ENCODE measurements at regions not wholly inside any gene's neighbourhood (a gene's known extent, or its start where the extent isn't known, plus 50 kb on each side); places are given as distances from the start of the nearest gene placed in this dataset.
"Not testable (repeated sequence)": the region's sequence is repeated elsewhere in the genome, so short reads cannot be mapped to it uniquely, and the experiment has no call there.

DNA sequence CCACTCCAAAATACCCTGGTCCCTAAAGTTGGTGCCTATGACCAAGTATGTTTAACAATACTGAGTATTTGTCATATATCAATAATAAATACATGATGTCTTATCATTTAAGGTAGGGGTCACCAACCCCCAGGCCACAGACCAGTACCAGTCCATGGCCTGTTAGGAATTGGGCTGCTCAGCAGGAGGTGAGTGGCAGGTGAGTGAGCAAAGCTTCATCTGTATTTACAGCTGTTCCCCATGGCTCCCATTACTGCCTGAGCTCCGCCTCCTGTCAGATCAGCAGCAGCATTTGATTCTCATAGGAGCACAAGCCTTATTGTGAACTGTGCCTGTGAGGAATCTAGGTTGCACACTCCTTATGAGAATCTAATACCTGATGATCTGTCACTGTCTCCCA, 126.2 kb downstream of the HNRNPD start:
- no peak for DNase-seq (ENCODE audit: low read depth in 2 of 2)

- no peak for DNase-seq (ENCODE audit: low read depth in 2 of 2)
These were observed 126.6 kb downstream of the HNRNPD start for GRCh38 chr4:82247171-82247570.

- DNase-seq (ENCODE audit: low read depth in 2 of 2), result no peak
These were observed 132.3 kb downstream of the HNRNPD start for GRCh38 chr4:82241534-82241933.

GRCh38 chr4:82240410-82240809, 133.4 kb downstream of the HNRNPD start:
- DNase-seq (ENCODE audit: low read depth in 2 of 2), result no peak

DNA sequence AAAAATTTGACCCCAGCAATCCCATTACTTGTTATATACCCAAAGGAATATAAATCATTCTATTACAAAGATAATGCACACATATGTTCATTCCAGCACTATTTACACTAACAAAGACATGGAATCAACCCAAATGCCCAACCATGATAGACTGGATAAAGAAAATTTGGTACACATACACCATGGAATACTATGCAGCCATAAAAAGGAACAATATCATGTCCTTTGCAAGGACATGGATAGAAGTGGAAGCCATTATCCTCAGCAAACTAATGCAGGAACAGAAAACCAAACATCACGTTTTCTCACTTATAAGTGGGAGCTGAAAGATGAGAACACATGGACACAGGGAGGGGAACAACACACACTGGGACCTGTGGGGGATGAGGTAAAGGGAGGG, 136.6 kb downstream of the HNRNPD start:
- not testable (repeated sequence) for DNase-seq (ENCODE audit: low read depth in 2 of 2)

- no peak for DNase-seq (ENCODE audit: low read depth in 2 of 2)
These were observed 138.4 kb downstream of the HNRNPD start for GRCh38 chr4:82235346-82235745.

- DNase-seq (ENCODE audit: low read depth in 2 of 2), result no peak
These were observed 140.9 kb downstream of the HNRNPD start for GRCh38 chr4:82232891-82233290.

DNA sequence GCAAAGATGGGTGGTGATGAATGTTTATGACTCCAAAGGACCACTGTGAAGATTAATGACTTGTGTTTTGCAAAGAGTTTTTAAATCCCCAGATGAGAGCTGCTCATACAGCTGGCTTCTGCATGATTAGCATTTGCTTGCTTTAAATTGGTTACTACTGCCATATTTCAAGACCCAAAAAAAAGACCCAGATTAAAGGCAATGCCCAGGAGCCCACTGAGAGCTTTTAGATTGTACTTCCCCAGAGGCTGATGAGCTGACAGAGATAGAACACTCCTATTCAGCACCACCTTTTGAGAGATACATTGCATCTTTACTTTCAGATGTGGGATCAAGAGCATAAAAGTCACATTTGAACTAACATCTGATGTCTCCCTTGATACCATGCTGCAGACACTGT, 142.0 kb downstream of the HNRNPD start:
- DNase-seq (ENCODE audit: low read depth in 2 of 2), result no peak

- no peak for DNase-seq (ENCODE audit: low read depth in 2 of 2)
These were observed 143.5 kb downstream of the HNRNPD start for GRCh38 chr4:82230306-82230705.

- no peak for DNase-seq (ENCODE audit: low read depth in 2 of 2)
These were observed 148.8 kb downstream of the HNRNPD start for GRCh38 chr4:82225030-82225429.

DNA sequence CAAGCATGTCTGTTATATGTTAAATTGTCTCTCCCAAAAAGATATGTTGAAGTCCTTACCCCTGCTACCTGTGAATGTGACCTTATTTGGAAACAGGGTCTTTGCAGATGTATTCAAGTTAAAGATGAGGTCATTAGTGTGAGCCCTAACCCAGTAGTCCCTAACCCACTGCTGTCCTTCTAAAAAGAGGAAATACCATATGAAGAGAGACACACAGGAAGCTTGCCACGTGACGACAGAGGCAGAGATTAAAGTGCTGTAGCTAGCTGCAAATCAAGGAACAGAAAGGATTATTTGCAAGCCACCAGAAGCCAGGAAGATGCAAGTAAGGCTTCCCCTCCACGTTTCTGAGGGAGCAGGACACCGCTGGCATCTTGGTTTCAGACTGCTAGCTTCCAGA, 150.1 kb downstream of the HNRNPD start:
- no peak for DNase-seq (ENCODE audit: low read depth in 2 of 2)

DNA sequence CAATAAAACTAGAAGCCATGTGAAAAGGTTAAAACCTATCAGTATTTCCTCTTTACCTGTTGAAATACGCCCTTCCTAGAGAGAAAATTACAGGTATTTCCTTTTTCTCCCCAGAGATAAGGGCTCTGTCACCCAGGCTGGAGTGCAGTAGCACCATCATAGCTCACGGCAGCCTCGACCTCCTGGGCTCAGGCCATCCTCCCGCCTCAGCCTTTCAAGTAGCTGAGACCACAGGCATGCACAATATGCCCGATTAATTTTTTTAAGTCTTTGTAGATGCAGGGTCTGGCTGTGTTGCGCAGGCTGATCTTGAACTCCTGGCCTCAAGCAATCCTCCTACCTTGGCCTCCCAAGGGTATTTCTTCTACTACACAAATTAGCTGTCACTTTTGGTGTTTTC, 154.4 kb downstream of the HNRNPD start:
- no peak for DNase-seq (ENCODE audit: low read depth in 2 of 2)

GRCh38 chr4:82217986-82218715, 155.6 kb downstream of the HNRNPD start:
- DNase-seq (ENCODE audit: low read depth in 2 of 2), result no peak

- DNase-seq (ENCODE audit: low read depth in 2 of 2), result no peak
These were observed 157.6 kb downstream of the HNRNPD start for GRCh38 chr4:82216219-82216618.

GRCh38 chr4:82215800-82216199, 158.0 kb downstream of the HNRNPD start:
- no peak for DNase-seq (ENCODE audit: low read depth in 2 of 2)

- DNase-seq (ENCODE audit: low read depth in 2 of 2), result no peak
These were observed 158.8 kb downstream of the HNRNPD start for GRCh38 chr4:82215039-82215438.

DNA sequence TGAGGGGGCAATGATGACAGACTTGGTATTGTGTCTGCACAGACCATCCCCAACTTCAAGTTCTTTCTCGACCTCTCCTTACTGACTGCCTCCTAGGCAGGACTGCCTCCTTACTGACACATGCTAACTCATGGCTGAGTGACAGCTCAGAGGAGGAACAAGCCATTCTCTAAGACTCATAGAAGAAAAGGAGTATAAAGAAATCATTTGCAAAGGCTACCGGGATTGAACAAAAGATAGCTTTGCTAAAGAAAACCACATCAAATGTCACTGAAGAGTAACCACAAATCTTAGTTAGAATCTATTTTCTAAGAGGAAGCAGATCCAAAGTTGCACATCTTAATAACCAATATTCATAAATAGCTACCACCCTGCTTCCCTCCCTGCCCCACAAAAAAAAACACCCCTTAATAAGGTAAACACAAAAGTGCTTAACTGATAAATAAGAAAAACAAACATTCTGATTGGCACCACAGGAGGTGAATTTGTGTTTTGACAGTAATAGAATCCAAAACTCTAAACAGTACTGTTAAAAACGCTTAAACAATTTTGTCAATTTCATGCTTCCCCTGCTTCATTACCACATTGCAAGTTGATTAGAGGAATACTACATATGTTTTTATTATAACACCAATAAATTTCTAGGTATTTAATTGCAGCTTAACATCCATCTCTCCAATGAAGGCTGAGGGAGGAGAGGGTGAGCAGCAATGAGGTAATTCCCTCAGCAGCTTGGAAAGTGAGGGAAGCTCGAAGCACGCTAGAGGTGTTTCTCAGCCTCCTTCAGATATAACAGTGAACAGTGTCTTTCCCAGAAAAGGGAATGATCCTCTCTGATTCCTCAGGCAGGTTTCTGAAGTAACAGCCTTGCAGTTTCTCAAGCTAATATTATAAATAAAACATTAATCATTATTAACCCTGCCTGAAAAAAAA, 160.0 kb downstream of the HNRNPD start:
- DNase-seq (ENCODE audit: low read depth in 2 of 2), result no peak

- peak; percentile 35 to 40 for DNase-seq (ENCODE audit: low read depth in 2 of 2)
These were observed 171.8 kb downstream of the HNRNPD start for GRCh38 chr4:82201805-82202641.

- DNase-seq (ENCODE audit: low read depth in 2 of 2), result no peak
These were observed 172.5 kb downstream of the HNRNPD start for GRCh38 chr4:82201303-82201702.

- no peak for DNase-seq (ENCODE audit: low read depth in 2 of 2)
These were observed 173.7 kb downstream of the HNRNPD start for GRCh38 chr4:82200046-82200445.

DNA sequence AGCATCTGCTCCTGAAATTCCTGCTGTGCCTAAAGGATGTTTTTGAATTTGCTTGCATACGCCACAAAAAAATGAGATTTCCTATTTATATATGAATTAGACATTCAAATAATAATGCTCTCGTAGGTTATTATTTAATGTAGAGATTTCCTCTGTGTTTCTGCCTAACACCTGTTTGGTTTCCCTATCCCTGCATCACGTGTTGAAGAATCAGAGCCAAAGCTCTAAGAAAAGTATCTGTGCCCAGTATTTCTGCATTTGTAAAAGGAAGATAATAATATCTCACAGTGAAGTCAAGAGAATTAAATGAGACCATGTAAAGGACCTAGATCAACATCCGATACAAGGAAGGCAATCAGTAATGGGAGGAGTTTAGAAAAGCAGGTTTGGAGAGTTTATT, 179.5 kb downstream of the HNRNPD start:
- DNase-seq (ENCODE audit: low read depth in 2 of 2), result no peak

DNA sequence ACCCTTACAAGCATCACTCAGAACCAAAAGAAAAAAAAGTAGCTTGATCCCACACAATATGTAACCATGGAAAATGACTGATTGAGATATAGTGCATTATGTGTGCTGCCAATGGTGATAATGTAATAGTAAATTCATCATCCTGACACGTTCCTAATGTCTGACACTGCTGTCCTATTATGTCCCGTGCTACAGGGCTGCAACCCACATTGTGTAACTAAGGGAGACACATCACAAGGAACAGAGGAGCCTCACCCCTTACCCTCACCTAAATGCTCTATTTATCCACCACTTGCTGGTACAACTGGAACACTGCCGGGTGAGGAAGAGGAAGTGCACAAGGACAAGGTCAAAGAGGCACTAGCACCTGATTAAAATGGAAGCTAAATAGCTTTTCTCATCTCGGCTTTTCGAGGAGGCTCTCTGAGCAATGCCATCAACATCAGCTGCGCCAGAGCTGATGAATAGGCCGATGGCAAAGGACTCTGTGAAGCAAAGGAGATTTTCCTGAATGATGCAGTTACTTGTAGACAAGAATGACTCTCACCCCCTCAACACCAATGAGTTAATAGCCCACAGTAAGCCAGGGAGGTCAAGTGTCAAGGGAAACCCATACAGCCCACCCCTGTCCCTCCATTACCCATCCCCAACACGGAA, 181.6 kb downstream of the HNRNPD start:
- DNase-seq (ENCODE audit: low read depth in 2 of 2), result no peak

All from stimulated activated CD4-positive, alpha-beta T cell treated with anti-CD3 and anti-CD28 coated beads, Interleukin-4, amount 100 ng/mL, for 48 hours (primary cell).